ENCODE measurements at regions not wholly inside any gene's neighbourhood (a gene's known extent, or its start where the extent isn't known, plus 50 kb on each side); places are given as distances from the start of the nearest gene placed in this dataset.

DNA sequence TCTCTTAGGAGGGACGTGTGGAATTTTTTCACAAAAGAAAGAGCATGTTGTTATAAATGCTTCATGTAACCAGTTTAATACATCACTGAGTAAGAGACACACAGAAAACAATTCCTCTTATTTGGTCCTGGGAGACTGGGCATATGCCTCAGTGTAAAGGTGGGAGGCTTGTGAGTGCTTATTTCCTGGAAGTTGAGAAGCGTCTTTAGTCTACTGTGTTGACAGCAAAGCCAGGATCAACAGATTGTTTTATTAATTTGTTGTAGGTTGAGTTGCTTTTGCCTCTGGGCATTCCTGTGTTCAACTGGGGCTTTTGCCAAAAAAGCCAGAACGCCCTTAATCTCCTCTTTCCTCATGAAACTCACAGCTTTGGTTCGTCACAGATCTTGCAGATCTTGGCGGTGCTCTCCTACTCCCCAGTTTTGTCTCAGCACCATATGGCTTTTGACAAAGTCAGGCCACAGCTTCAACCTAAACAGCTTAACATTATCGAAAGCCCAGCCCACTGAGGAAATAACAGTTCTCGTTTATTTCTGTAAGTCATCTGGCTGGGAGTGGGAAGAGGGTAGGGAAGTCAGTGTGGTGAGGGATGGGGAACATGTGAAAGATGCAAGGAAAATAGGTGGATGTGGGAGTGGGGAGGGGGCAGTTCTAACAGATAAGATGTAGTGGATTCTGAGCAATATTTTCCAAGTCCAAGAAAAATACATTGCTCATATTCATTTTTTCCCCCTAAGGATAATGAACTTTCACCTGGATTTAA is 227.2 kb downstream of the DACT1 start:
- H3K4me3 ChIP-seq (ENCODE audit: insufficient read depth, low read depth, low read length): no peak overlapping the region
- no peaks in the 10 kb centered on the region for H3K27me3 ChIP-seq (ENCODE audit: control insufficient read depth, insufficient read depth, low read length)
- no peak for DNase-seq
- no peaks in the 10 kb centered on the region for H3K36me3 ChIP-seq (replicated peaks; ENCODE audit: control insufficient read depth, insufficient read depth, low read length)

DNA sequence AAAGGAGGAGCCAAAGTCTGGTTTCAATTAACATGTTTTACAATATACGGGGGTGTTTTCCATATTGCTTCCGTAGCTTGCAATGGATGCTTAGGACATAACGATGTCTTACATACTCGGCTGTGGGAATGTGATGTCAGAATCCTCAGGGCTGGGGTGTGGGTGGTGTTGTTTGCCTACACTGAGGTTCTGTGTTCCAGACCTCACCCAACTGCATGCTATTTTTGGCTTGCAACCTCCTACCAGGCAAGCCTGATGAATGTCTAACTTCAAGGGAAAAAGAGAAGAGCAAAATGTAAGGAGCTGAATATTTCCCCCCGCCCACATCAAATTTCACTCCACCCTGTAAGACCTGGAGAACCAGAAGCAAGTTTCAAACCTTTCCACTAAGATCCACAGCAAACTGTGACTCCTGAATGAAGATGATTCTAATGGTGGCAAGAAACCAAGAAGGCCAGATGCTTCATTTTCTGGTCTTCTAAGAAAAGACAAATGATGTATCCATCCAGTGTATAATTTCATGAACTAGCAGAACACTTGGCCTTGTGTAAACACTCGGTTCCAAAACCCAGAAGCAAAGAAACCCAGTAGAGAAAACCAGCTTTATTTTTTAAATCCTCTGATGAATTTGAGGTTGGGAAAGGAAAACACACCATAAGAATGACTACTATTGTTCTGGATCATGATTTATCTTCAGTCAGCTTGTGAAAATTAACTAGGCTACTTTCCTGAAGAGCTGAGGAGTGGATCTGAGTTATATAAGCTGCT is 227.9 kb downstream of the DACT1 start:
- H3K36me3 ChIP-seq (replicated peaks; ENCODE audit: control insufficient read depth, insufficient read depth, low read length): no peaks in the 10 kb centered on the region

DNA sequence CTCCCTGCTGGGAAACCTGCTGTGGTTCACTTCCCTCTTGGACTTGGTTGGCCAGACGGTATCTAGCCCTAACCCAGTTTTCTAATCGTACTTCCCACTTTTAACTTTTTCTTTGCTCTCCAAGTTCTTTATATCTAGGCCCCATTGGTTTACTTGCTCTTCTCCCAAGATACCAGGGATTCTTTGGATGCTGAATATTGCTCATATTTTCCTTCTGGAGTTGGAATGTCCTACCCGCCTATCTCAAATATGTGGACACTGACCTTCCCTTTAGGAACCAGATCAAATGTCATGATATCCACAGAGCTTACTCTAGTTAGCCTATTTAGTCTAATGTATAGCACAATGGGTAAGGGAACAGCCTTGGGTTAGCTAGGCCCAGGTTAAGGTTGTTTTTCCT is 228.6 kb downstream of the DACT1 start:
- Histone ChIP-seq H3K27me3 (ENCODE audit: control insufficient read depth, insufficient read depth, low read length) (no peaks in the 10 kb centered on the region), H3K36me3 (replicated peaks; ENCODE audit: control insufficient read depth, insufficient read depth, low read length) (no peaks in the 10 kb centered on the region), H3K4me3 (ENCODE audit: insufficient read depth, low read depth, low read length) (no peak overlapping the region)
- no peak for DNase-seq

More for the DNA sequence above, 227.9 kb downstream of the DACT1 start:
- H3K4me3 ChIP-seq (ENCODE audit: insufficient read depth, low read depth, low read length): no peak overlapping the region
- H3K27me3 ChIP-seq (ENCODE audit: control insufficient read depth, insufficient read depth, low read length): no peaks in the 10 kb centered on the region
- DNase-seq: no peak

DNA sequence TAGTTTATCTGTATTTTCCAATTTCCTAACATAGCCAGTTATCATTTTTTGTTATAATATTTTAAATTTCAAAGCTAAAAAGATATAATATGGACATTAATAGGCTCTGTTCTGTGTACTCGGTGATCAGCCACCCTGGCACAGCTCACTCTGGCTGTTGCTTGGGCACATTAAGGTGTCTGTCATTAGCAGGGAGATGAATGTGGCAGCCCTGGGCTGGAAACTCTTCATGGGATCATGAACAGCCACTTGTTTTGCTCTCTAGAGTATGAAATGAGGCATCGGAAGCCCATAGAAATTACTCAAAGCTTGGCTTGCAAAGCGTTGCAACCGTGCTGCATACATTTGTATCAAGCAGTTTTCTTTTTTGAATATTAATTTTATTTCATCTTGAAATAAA is 233.2 kb downstream of the DACT1 start:
- H3K4me3 ChIP-seq (ENCODE audit: insufficient read depth, low read depth, low read length): no peak overlapping the region
- DNase-seq: no peak
- H3K27me3 ChIP-seq (ENCODE audit: control insufficient read depth, insufficient read depth, low read length): no peaks in the 10 kb centered on the region
- H3K36me3 ChIP-seq (replicated peaks; ENCODE audit: control insufficient read depth, insufficient read depth, low read length): no peaks in the 10 kb centered on the region

DNA sequence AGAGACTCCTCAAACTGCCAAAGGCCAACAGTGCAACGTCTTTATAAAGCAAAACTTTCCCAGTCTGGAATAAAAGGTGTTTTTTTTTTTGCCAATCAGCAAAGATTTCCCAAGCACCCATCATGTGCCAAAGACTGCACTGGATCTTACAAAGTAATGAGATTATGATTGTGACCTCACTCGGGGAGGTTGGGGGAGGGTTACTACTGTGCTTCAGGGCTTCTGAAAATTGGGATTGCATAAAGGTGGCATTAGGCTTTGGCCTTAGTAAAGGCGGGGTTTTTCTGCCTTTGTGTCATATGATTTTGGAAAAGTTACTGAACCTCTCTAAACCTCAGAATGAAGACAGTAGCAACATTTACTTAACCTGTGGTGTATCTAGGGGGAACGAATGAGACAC is 233.8 kb downstream of the DACT1 start:
- DNase-seq: no peak
- Histone ChIP-seq H3K27me3 (ENCODE audit: control insufficient read depth, insufficient read depth, low read length) (no peaks in the 10 kb centered on the region), H3K36me3 (replicated peaks; ENCODE audit: control insufficient read depth, insufficient read depth, low read length) (no peaks in the 10 kb centered on the region), H3K4me3 (ENCODE audit: insufficient read depth, low read depth, low read length) (no peak overlapping the region)

DNA sequence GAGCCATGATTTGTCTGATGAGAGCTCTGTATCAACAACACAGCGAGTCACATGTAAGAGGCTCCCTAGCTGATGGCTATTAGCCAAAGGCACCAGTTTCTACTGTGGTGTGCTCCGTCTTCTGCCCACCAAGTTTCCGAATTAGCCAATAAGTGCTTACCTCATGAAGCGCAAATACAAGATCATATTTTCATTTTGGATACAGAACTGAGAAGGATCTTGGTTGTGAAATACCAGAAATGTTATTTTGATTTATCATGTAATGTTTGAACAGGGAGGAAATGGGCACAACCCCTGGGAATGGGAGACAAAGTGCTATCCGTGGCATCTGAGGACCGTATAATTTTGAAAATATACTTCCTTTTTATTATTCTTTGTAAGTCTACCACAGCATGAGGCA is 234.3 kb downstream of the DACT1 start:
- Histone ChIP-seq H3K36me3 (replicated peaks; ENCODE audit: control insufficient read depth, insufficient read depth, low read length) (no peaks in the 10 kb centered on the region), H3K4me3 (ENCODE audit: insufficient read depth, low read depth, low read length) (no peak overlapping the region), H3K27me3 (ENCODE audit: control insufficient read depth, insufficient read depth, low read length) (no peaks in the 10 kb centered on the region)
- DNase-seq: no peak

DNA sequence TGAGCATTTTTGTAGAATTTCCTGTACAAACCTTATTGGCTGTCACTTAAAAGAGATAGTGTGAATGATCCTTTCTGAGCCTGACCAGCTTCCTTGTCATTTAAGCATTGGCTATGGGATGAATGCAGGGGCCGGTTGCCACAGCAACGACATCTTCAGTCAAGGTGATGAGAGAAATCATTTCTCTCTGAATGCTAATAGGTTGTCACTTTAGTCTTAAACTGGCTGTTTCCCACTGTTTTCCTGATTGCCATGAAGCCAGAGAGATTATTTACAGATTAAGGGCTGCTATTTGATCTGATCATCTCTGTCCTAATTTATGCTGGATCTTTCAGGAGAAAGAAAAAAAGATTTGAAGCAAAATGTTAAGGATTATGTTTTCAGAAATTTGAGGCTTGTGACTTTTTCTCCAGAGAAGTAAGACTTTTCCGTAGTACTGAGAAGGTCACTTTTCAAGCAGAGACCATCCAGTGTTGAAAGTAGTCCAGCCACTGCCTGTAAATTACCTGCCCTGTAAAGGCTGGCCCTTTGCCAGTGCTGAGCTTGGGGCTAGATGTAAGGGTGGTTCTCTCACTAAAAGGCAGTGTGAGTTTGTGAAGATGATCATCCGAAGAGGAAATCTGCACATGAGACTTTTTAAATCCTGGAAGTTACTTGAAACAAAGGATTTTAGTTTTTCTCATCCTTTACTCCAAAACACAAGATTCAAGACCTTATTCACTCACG is 235.6 kb downstream of the DACT1 start:
- no peak for DNase-seq
- H3K27me3 ChIP-seq (ENCODE audit: control insufficient read depth, insufficient read depth, low read length): no peaks in the 10 kb centered on the region
- H3K4me3 ChIP-seq (ENCODE audit: insufficient read depth, low read depth, low read length): no peak overlapping the region
- no peaks in the 10 kb centered on the region for H3K36me3 ChIP-seq (replicated peaks; ENCODE audit: control insufficient read depth, insufficient read depth, low read length)

DNA sequence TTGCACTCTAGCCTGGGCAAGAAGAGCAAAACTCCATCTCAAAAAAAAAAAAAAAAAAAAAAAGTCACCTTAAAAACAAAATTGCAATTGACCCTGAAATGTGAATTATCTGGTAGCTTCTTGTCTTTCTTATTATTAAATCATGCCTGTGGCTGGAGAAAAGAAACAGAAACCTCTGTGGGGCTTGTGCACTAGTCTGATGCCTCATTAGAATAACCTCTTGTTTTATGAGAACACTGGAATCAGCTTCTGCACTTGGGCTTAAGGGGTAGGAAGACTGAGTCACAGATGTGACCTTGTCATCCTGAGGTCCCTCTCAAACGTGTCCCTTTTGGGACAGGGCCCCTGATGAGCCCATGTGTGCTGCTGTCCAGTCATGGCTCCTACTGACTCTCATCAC is 237.9 kb downstream of the DACT1 start:
- Histone ChIP-seq H3K36me3 (replicated peaks; ENCODE audit: control insufficient read depth, insufficient read depth, low read length) (no peaks in the 10 kb centered on the region), H3K27me3 (ENCODE audit: control insufficient read depth, insufficient read depth, low read length) (no peaks in the 10 kb centered on the region), H3K4me3 (ENCODE audit: insufficient read depth, low read depth, low read length) (no peak overlapping the region)
- no peak for DNase-seq

DNA sequence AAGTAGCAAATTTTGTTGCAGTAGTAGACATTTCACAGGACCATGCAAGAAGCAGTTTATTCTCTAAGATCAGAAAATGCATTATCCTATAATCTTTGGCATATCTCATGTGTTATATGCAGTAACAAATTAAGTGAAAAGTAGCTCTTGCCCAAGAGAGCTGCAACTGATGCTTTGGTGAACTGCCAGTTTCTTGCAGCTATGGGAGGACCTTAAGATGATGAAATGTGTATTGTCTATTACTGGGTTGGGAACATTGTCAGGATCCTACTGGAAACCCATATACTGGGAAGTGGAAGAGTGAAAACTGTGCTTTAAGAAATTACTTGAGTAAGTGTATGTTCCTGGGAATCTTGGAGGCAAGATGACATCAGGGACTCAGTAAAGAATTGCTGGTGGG is 238.8 kb downstream of the DACT1 start:
- Histone ChIP-seq H3K27me3 (ENCODE audit: control insufficient read depth, insufficient read depth, low read length) (no peaks in the 10 kb centered on the region), H3K36me3 (replicated peaks; ENCODE audit: control insufficient read depth, insufficient read depth, low read length) (no peaks in the 10 kb centered on the region), H3K4me3 (ENCODE audit: insufficient read depth, low read depth, low read length) (no peak overlapping the region)
- DNase-seq: no peak

DNA sequence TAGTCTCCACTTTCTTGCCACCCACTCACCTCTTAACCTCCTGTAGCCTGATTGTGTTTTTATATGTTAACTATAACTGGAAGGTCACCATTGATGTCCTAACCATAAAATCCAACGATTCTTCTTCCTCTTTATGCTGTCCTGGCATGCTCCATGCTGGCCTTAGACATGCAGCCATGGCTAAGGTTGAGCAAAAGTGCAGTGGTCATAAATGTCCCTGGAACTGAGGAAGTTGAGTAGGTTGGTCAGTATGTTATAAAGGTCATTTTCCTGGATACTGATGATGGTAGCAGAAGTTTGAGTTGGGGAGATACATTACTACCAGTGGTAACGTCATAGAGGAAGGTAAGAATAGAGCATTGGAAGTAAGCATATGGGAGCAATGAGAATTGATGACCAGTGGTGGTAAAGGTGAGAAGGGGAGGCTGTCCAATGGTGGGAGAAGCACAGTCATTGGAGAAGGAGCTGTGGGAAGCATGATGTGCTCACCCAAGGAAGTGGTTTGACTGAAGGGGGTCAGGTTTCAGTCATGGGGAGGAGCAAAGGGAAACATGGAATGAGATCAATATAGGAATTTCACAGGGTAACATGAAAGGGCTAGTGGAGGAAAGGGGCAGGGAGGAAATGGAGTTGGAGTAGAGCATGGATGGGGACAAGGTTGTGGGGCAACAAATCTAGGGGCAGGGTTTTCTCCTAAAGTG is 240.8 kb downstream of the DACT1 start:
- H3K36me3 ChIP-seq (replicated peaks; ENCODE audit: control insufficient read depth, insufficient read depth, low read length): no peaks in the 10 kb centered on the region
- H3K27me3 ChIP-seq (ENCODE audit: control insufficient read depth, insufficient read depth, low read length): no peaks in the 10 kb centered on the region
- DNase-seq: peak; percentile 5
- no peak overlapping the region for H3K4me3 ChIP-seq (ENCODE audit: insufficient read depth, low read depth, low read length)

DNA sequence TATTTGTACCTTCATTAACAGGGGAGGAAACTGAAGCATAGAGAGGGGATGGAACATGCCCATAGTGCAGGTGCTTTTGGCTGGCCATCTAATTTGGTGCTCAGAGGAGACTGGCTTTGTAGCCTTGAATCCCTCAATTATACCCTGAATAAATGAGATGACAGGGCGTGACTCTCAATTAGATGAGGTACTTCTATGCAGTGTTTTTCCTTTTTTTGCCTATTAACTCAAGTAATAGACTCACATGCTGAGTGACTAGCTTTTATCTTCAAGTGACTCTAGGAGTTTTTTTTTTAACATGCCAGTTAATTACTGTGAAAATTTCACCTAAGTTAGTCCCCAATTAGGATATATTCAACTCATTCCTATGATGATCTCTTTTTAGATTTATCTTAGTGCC is 243.7 kb downstream of the DACT1 start:
- H3K36me3 ChIP-seq (replicated peaks; ENCODE audit: control insufficient read depth, insufficient read depth, low read length): no peaks in the 10 kb centered on the region
- H3K4me3 ChIP-seq (ENCODE audit: insufficient read depth, low read depth, low read length): no peak overlapping the region
- no peak for DNase-seq
- H3K27me3 ChIP-seq (ENCODE audit: control insufficient read depth, insufficient read depth, low read length): no peaks in the 10 kb centered on the region

DNA sequence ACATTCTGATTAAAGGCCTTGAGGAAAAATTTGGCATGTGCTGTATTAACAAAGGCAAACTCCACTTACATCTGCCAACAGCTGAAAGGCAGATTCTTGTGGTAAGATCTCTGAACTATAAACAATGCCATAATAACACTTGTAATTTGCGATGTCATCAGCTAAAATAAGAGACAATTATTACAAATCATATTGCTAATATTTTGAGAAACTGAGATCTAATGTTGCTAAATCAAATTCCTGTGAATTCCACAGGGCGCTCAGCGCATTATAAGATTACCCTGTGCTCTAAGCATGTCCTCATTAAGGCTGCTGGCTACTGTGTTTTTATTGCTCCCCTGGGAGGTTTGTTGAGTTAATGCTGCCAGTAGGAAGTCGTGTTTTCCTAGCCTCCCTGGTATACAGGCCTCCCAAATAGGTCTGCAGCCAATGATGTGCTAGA is 244.8 kb downstream of the DACT1 start:
- H3K27me3 ChIP-seq (ENCODE audit: control insufficient read depth, insufficient read depth, low read length): no peaks in the 10 kb centered on the region
- H3K36me3 ChIP-seq (replicated peaks; ENCODE audit: control insufficient read depth, insufficient read depth, low read length): no peaks in the 10 kb centered on the region
- no peak overlapping the region for H3K4me3 ChIP-seq (ENCODE audit: insufficient read depth, low read depth, low read length)
- DNase-seq: no peak

DNA sequence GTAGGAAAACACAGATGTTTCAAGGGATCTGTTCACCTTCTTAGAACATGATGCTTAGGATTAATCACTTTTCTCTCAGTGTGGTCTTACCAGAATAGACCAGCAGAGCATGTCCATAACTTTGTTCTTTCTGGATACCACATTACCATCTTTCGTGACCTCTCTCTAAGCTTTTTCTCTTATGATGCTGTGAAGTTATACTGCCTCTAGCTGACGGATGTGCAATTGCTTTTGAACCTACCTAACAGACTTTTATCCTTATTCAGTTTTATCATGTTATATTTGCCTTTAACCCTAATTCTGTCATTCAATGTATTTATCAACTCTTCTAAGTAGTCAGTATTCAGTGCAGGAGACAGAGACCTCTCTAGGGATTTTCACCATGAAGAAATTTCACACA is 246.7 kb downstream of the DACT1 start:
- peak; percentile 8 for DNase-seq
- no peaks in the 10 kb centered on the region for H3K36me3 ChIP-seq (replicated peaks; ENCODE audit: control insufficient read depth, insufficient read depth, low read length)
- H3K4me3 ChIP-seq (ENCODE audit: insufficient read depth, low read depth, low read length): no peak overlapping the region
- H3K27me3 ChIP-seq (ENCODE audit: control insufficient read depth, insufficient read depth, low read length): no peaks in the 10 kb centered on the region

DNA sequence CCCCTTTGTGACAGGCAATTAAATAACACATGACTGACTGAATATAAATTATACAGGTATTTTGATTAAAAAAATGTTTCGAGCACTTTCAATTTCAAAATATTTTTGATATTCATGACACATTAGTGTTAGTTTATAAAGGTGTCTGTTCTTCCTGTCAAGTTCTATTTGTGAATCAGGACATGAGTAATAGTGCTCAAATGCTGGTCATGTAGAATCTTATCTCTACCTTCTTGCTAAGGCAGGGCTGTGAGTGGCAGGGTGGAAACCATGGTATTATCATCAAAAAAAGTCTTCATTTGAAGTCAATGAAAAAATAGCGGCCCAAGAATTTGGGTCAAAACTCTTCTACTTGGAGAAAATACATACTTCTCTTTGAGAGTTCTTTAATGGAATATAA is 250.2 kb downstream of the DACT1 start:
- Histone ChIP-seq H3K4me3 (ENCODE audit: insufficient read depth, low read depth, low read length) (no peak overlapping the region), H3K27me3 (ENCODE audit: control insufficient read depth, insufficient read depth, low read length) (no peaks in the 10 kb centered on the region), H3K36me3 (replicated peaks; ENCODE audit: control insufficient read depth, insufficient read depth, low read length) (no peaks in the 10 kb centered on the region)
- no peak for DNase-seq

Measured in H7 (cell line).